ENCODE measurements at regions not wholly inside any gene's neighbourhood (a gene's known extent, or its start where the extent isn't known, plus 50 kb on each side); places are given as distances from the start of the nearest gene placed in this dataset.
A peak's percentile ranks its signal among the peaks of the same experiment; 100 is the strongest.
"Not testable (repeated sequence)": the region's sequence is repeated elsewhere in the genome, so short reads cannot be mapped to it uniquely, and the experiment has no call there.

- no peak for DNase-seq
Observed at GRCh38 chr10:123270806-123271205, 116.6 kb downstream of the BUB3 start.

- DNase-seq: no peak
Observed at GRCh38 chr10:123272171-123272570, 118.0 kb downstream of the BUB3 start.

- no peak for DNase-seq
Observed at GRCh38 chr10:123274306-123275135, 120.3 kb downstream of the BUB3 start.

GRCh38 chr10:123275136-123275564 lies 120.9 kb downstream of the BUB3 start:
- DNase-seq: no peak

GRCh38 chr10:123278445-123278844 lies 124.2 kb downstream of the BUB3 start:
- DNase-seq: no peak

- not testable (repeated sequence) for DNase-seq
Observed at GRCh38 chr10:123283371-123283770, 129.2 kb downstream of the BUB3 start.

- no peak for DNase-seq
Observed at GRCh38 chr10:123284022-123284421, 129.8 kb downstream of the BUB3 start.

GRCh38 chr10:123287594-123288247 lies 133.5 kb downstream of the BUB3 start:
- no peak for DNase-seq

GRCh38 chr10:123289432-123289831 lies 135.2 kb downstream of the BUB3 start:
- DNase-seq: no peak

- no peak for DNase-seq
Observed at GRCh38 chr10:123294109-123294508, 139.9 kb downstream of the BUB3 start.

- no peak for DNase-seq
Observed at GRCh38 chr10:123294886-123295285, 140.7 kb downstream of the BUB3 start.

GRCh38 chr10:123295644-123296043 lies 141.4 kb downstream of the BUB3 start:
- no peak for DNase-seq

GRCh38 chr10:123297175-123297574 lies 143.0 kb downstream of the BUB3 start:
- no peak for DNase-seq

- DNase-seq: no peak
Observed at GRCh38 chr10:123298583-123298982, 144.4 kb downstream of the BUB3 start.

GRCh38 chr10:123299598-123299997 lies 145.4 kb downstream of the BUB3 start:
- DNase-seq: no peak

GRCh38 chr10:123301077-123301857 lies 147.1 kb downstream of the BUB3 start:
- DNase-seq: peak in 1 of 2 experiments; percentile 34

GRCh38 chr10:123303581-123304337 lies 149.6 kb downstream of the BUB3 start:
- DNase-seq: no peak

- DNase-seq: no peak
Observed at GRCh38 chr10:123305671-123306070, 151.5 kb downstream of the BUB3 start.

GRCh38 chr10:123306290-123306689 lies 152.1 kb downstream of the BUB3 start:
- no peak for DNase-seq

GRCh38 chr10:123309731-123310130 lies 155.5 kb downstream of the BUB3 start:
- no peak for DNase-seq

- no peak for DNase-seq
Observed at GRCh38 chr10:123316776-123317175, 162.6 kb downstream of the BUB3 start.

- DNase-seq: no peak
Observed at GRCh38 chr10:123318516-123318915, 164.3 kb downstream of the BUB3 start.

- DNase-seq: no peak
Observed at GRCh38 chr10:123320091-123320490, 165.9 kb downstream of the BUB3 start.

All from NCI-H524 (cell line).